ENCODE measurements at regions not wholly inside any gene's neighbourhood (a gene's known extent, or its start where the extent isn't known, plus 50 kb on each side); places are given as distances from the start of the nearest gene placed in this dataset.

DNA sequence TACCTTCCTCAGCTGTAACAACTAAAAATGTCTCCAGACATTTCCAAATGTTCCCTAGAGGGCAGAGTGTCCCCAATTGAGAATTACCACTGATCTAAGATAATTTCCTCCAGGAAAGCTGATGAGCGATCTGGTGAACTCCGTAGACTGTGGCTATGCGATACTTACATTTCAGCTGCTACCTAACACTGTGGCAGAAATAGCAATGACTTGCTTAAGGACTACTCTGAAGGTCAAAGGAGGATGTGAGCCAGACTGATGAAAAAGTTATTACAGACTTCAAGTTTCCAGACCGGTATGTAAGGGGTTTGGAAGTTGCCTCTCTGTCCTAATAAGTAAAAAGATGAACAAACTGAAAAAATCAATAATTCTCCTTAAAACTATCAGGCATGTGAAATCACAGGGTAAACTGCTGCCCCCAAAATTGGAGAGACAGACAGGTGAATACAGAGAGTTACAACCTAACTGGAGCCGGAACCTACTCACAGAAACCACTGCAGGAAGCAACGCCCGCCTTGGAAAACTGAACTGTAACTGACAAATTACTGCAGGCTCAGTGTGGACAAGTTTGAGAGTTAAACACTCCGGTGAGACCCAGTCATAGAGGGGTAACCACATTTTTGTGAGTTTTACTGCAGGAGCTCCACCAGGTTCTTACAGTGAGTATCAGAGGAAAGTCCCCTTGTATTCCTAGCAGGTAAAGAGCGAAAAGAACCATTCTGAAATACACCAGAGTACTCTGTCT is 60.0 kb upstream of the PARP11 start:
- no peak for TF ChIP-seq EZH2 (IDR thresholded peaks at IDR 0.05; ENCODE audit: insufficient read depth, poor library complexity, severe bottlenecking)
- no peak for TF ChIP-seq EZH2phosphoT487 (IDR thresholded peaks at IDR 0.05; ENCODE audit: insufficient read depth, low read depth)
